WTC11 (cell line): ENCODE measurements at regions not wholly inside any gene's neighbourhood (a gene's known extent, or its start where the extent isn't known, plus 50 kb on each side); places are given as distances from the start of the nearest gene placed in this dataset.

Experiments
- ATF3 ChIP-seq: sonication (generic); formaldehyde crosslinking; conservative IDR thresholded peaks from 2 replicates; pipeline ENCODE4 v1.8.1; 2022; ENCODE audit warnings: mild to moderate bottlenecking, missing genetic modification reagents
- CREB1 ChIP-seq: sonication (generic); formaldehyde crosslinking; IDR thresholded peaks from 2 replicates; pipeline ENCODE4 v1.8.0; 2023; ENCODE audit warnings: mild to moderate bottlenecking, missing genetic modification reagents
- CTCF ChIP-seq: fragments of 200-600 bp; IDR thresholded peaks from 2 replicates; pipeline ENCODE4 v1.8.0; 2022; ENCODE audit warnings: antibody characterized with exemption
- FOXK1 ChIP-seq: sonication (generic); formaldehyde crosslinking; IDR thresholded peaks from 2 replicates; pipeline ENCODE4 v1.8.0; 2022; ENCODE audit warnings: mild to moderate bottlenecking, moderate library complexity, missing genetic modification reagents
- FOXP1 ChIP-seq: sonication (generic); formaldehyde crosslinking; IDR thresholded peaks from 2 replicates; pipeline ENCODE4 v1.8.0; 2022; ENCODE audit warnings: missing genetic modification reagents, mild to moderate bottlenecking, moderate library complexity, borderline replicate concordance
- NFE2L1 ChIP-seq: sonication (generic); formaldehyde crosslinking; IDR thresholded peaks from 2 replicates; pipeline ENCODE4 v1.8.1; 2023; ENCODE audit warnings: missing genetic modification reagents
- NFYB ChIP-seq: sonication (generic); formaldehyde crosslinking; conservative IDR thresholded peaks from 2 replicates; pipeline ENCODE4 v1.8.0; 2022; ENCODE audit warnings: low read depth, missing genetic modification reagents
- SOX15 ChIP-seq: fragments of 250-450 bp; sonication (Bioruptor Pico); IDR thresholded peaks from 2 replicates; pipeline ENCODE4 v1.9.0; 2021; ENCODE audit warnings: mild to moderate bottlenecking
- SP1 ChIP-seq: sonication (generic); formaldehyde crosslinking; conservative IDR thresholded peaks from 2 replicates; pipeline ENCODE4 v1.8.1; 2022; ENCODE audit warnings: missing genetic modification reagents
- TCF7 ChIP-seq: sonication (generic); formaldehyde crosslinking; IDR thresholded peaks from 2 replicates; pipeline ENCODE4 v1.8.0; 2022; ENCODE audit warnings: mild to moderate bottlenecking, low read depth, missing genetic modification reagents, moderate library complexity
- USF2 ChIP-seq: sonication (generic); formaldehyde crosslinking; IDR thresholded peaks from 2 replicates; pipeline ENCODE4 v1.8.1; 2023; ENCODE audit warnings: mild to moderate bottlenecking, missing genetic modification reagents, moderate library complexity
- ZNF263 ChIP-seq: sonication (generic); formaldehyde crosslinking; IDR thresholded peaks from 2 replicates; pipeline ENCODE4 v1.8.1; 2022; ENCODE audit warnings: low read depth, mild to moderate bottlenecking, moderate library complexity, missing genetic modification reagents
- ZNF416 ChIP-seq: fragments of 250-450 bp; sonication (Bioruptor Pico); IDR thresholded peaks from 2 replicates; pipeline ENCODE4 v1.9.0; 2021; ENCODE audit warnings: mild to moderate bottlenecking, inconsistent platforms
- ZNF512 ChIP-seq: sonication (generic); formaldehyde crosslinking; IDR thresholded peaks from 2 replicates; pipeline ENCODE4 v1.8.1; 2022; ENCODE audit warnings: missing genetic modification reagents, borderline replicate concordance

GRCh38 chr1:187185389-187185788 is 356.6 kb downstream of the PLA2G4A start:
- TF ChIP-seq CTCF (no peak), FOXP1 (CRISPR knock-in tag) (no peak), SOX15 (CRISPR knock-in tag) (no peak), ZNF512 (no peak), ZNF263 (CRISPR knock-in tag) (no peak), TCF7 (no peak), NFYB (CRISPR knock-in tag) (no peak), NFE2L1 (CRISPR knock-in tag) (no peak), SP1 (no peak), ATF3 (CRISPR knock-in tag) (no peak), CREB1 (CRISPR knock-in tag) (no peak), FOXK1 (CRISPR knock-in tag) (no peak), ZNF416 (CRISPR knock-in tag) (no peak), USF2 (CRISPR knock-in tag) (no peak)
